GM12878 (cell line): ENCODE measurements at regions not wholly inside any gene's neighbourhood (a gene's known extent, or its start where the extent isn't known, plus 50 kb on each side); places are given as distances from the start of the nearest gene placed in this dataset.

ENCODE experiments used
- ATF7 ChIP-seq: fragments of 450-650 bp; IDR thresholded peaks from 2 replicates; pipeline ENCODE4 v1.6.1; 2016; ENCODE audit warnings: low read depth, mild to moderate bottlenecking
- CEBPB ChIP-seq, 2 experiments: fragments of 150-350 bp in 1 of 2; IDR thresholded peaks; 2 replicates each; pipeline ENCODE4 v1.6.1; 2012 to 2014; ENCODE audit warnings: low read depth in 2 of 2, low read length in 2 of 2, borderline replicate concordance in 1 of 2, inconsistent platforms in 1 of 2
- CTCF ChIP-seq, 3 experiments: IDR thresholded peaks in 2 of 3; conservative IDR thresholded peaks in 1 of 3; 2 replicates each; pipeline ENCODE4 v1.5.1; 2011; ENCODE audit warnings: low read depth in 3 of 3, low read length in 3 of 3, mild to moderate bottlenecking in 3 of 3, control low read depth in 2 of 3, moderate library complexity in 2 of 3, inconsistent platforms in 1 of 3, mixed read lengths in 1 of 3; ENCODE audit not compliant: control insufficient read depth in 2 of 3, insufficient read depth in 1 of 3; ENCODE audit errors: extremely low read depth in 1 of 3
- GABPA ChIP-seq: IDR thresholded peaks from 2 replicates; pipeline ENCODE4 v1.6.1; 2014; ENCODE audit warnings: antibody characterized with exemption, low read depth, mild to moderate bottlenecking, inconsistent platforms
- JUNB ChIP-seq: IDR thresholded peaks from 2 replicates; pipeline ENCODE4 v1.6.1; 2016; ENCODE audit warnings: antibody characterized with exemption, mild to moderate bottlenecking
- NFYB ChIP-seq: IDR thresholded peaks from 2 replicates; pipeline ENCODE4 v1.6.1; 2011; ENCODE audit warnings: low read depth, mild to moderate bottlenecking, low read length, improper control_type of control experiment, moderate library complexity; ENCODE audit not compliant: insufficient read depth
- POLR2AphosphoS5 ChIP-seq: IDR thresholded peaks from 2 replicates; pipeline ENCODE4 v1.6.1; 2011; ENCODE audit warnings: mild to moderate bottlenecking, low read length, inconsistent platforms
- SIN3A ChIP-seq: IDR thresholded peaks from 2 replicates; pipeline ENCODE4 v1.6.1; 2012; ENCODE audit warnings: low read depth, low read length, improper control_type of control experiment
- SPI1 ChIP-seq: IDR thresholded peaks from 2 replicates; pipeline ENCODE4 v1.6.1; 2011; ENCODE audit warnings: low read depth, mild to moderate bottlenecking, low read length, moderate library complexity, borderline replicate concordance; ENCODE audit not compliant: insufficient read depth

- no peak for TF ChIP-seq SPI1
- no peak for TF ChIP-seq CEBPB (IDR thresholded peaks at IDR 0.05; ENCODE audit: borderline replicate concordance in 1 of 2, low read depth in 2 of 2, low read length in 2 of 2)
- no peak for TF ChIP-seq JUNB
- TF ChIP-seq ATF7 = no peak
- no peak for TF ChIP-seq SIN3A
- no peak for TF ChIP-seq CTCF (IDR thresholded peaks at IDR 0.05 in 2 of 3, conservative IDR thresholded peaks at IDR 0.05 in 1 of 3; ENCODE audit: control insufficient read depth in 2 of 3, extremely low read depth in 1 of 3, insufficient read depth in 1 of 3, low read depth in 3 of 3, low read length in 3 of 3)
- no peak for TF ChIP-seq POLR2AphosphoS5
- TF ChIP-seq GABPA = no peak
- TF ChIP-seq NFYB = no peak
Observed at GRCh38 chr5:5643481-5643880, 221.0 kb downstream of the ICE1 start.
